ENCODE measurements at regions not wholly inside any gene's neighbourhood (a gene's known extent, or its start where the extent isn't known, plus 50 kb on each side); places are given as distances from the start of the nearest gene placed in this dataset.

GRCh38 chr9:113721856-113722255 lies 154.3 kb upstream of the ZNF618 start:
- no CpG with 5 or more reads among the region's 1 CpG for WGBS, 2 experiments (ENCODE audit: extremely low coverage in 2 of 2, insufficient read length in 1 of 2)

More at GRCh38 chr9:113721856-113722255, 154.3 kb upstream of the ZNF618 start:
- H4K8ac ChIP-seq (ENCODE audit: low read depth in 2 of 2, low read length in 2 of 2): no peak overlapping the region
- no peak overlapping the region for H2AFZ ChIP-seq (replicated peaks; ENCODE audit: low read length, poor library complexity)
- no peak overlapping the region for H2AK9ac ChIP-seq (replicated peaks; ENCODE audit: low read depth, low read length, poor library complexity)
- no peaks in the 10 kb centered on the region for H3K9me1 ChIP-seq (ENCODE audit: insufficient read depth, low read length)
- ATAC-seq (ENCODE audit: low read depth) (no peak), DNase-seq (no peak)
- no peak overlapping the region for H3K23ac ChIP-seq (ENCODE audit: low read depth, low read length)
- no peak overlapping the region for H2AK5ac ChIP-seq (ENCODE audit: low read depth, low read length)
- no peak overlapping the region for H3K4ac ChIP-seq (ENCODE audit: low read depth, low read length)
- H4K5ac ChIP-seq (ENCODE audit: low read depth, low read length): no peak overlapping the region
- BruUV-seq (replicated peaks): no TSS peak
- H3K27ac ChIP-seq (ENCODE audit: insufficient read depth, low read length): no peak overlapping the region
- in situ Hi-C loops (cut with MboI; ENCODE audit: low sequenced_read_pairs): no loop called here
- no peak overlapping the region for H2BK15ac ChIP-seq (ENCODE audit: low read depth, low read length)
- H4K91ac ChIP-seq (ENCODE audit: insufficient read depth, low read depth, low read length): no peak overlapping the region
- H3K9ac ChIP-seq (ENCODE audit: low read depth, low read length): no peak overlapping the region
- no peaks in the 10 kb centered on the region for H4K20me1 ChIP-seq (ENCODE audit: insufficient read depth, low read length)
- no peaks in the 10 kb centered on the region for H3K36me3 ChIP-seq (ENCODE audit: control insufficient read depth, insufficient read depth, low read length)
- H3K27me3 ChIP-seq (ENCODE audit: control insufficient read depth, insufficient read depth, low read length): peaks cover 19% of the 10 kb centered on the region
- H3K4me3 ChIP-seq (ENCODE audit: insufficient read depth, low read depth, low read length): no peak overlapping the region
- dilution Hi-C loops (cut with HindIII; ENCODE audit: low sequenced_read_pairs, unreplicated experiment): no loop called here
- no peak overlapping the region for H2BK5ac ChIP-seq (ENCODE audit: low read depth, low read length, poor library complexity, severe bottlenecking)
- intact Hi-C loops (cut with micrococcal nuclease): no loop called here
- H3K18ac ChIP-seq (ENCODE audit: low read depth, low read length): no peak overlapping the region
- H3K4me1 ChIP-seq (ENCODE audit: control insufficient read depth, insufficient read depth, low read length): no peaks in the 10 kb centered on the region
- no peak overlapping the region for H2BK20ac ChIP-seq (ENCODE audit: low read depth, low read length)
- H3K4me2 ChIP-seq (ENCODE audit: low read depth, low read length): no peak overlapping the region
- H3K56ac ChIP-seq (ENCODE audit: extremely low read depth, insufficient read depth, low read length): no peak overlapping the region
- H2BK120ac ChIP-seq (ENCODE audit: low read depth, low read length): no peak overlapping the region
- H3K79me1 ChIP-seq (ENCODE audit: low read depth in 1 of 2, low read length in 2 of 2): no peaks in the 10 kb centered on the region
- H3K14ac ChIP-seq (replicated peaks; ENCODE audit: low read depth, low read length): no peak overlapping the region
- no peaks in the 10 kb centered on the region; the same call in 1 of the 2 replicates for H3K9me3 ChIP-seq (ENCODE audit: control insufficient read depth, insufficient read depth, low read length)
- TF ChIP-seq MXI1 (IDR thresholded peaks at IDR 0.05; ENCODE audit: borderline replicate concordance, low read depth, low read length) (no peak), RAD21 (IDR thresholded peaks at IDR 0.05; ENCODE audit: low read length) (no peak), FOS (IDR thresholded peaks at IDR 0.05; ENCODE audit: low read depth, low read length) (no peak), RFX5 (IDR thresholded peaks at IDR 0.05; ENCODE audit: low read depth, low read length) (no peak), MAZ (IDR thresholded peaks at IDR 0.05; ENCODE audit: borderline replicate concordance, low read depth, low read length) (no peak), CTCF (conservative IDR thresholded peaks at IDR 0.05; ENCODE audit: low read depth, low read length) (no peak), CHD1 (IDR thresholded peaks at IDR 0.05; ENCODE audit: low read depth, low read length) (no peak), MAFK (IDR thresholded peaks at IDR 0.05; ENCODE audit: low read depth, low read length) (no peak), USF2 (IDR thresholded peaks at IDR 0.05; ENCODE audit: low read depth, low read length) (no peak), ELK1 (IDR thresholded peaks at IDR 0.05; ENCODE audit: borderline replicate concordance, low read depth, low read length) (no peak), NFE2L2 (IDR thresholded peaks at IDR 0.05; ENCODE audit: low read depth, low read length) (no peak), POLR2A (IDR thresholded peaks at IDR 0.05; ENCODE audit: low read depth, low read length) (no peak), CEBPB (IDR thresholded peaks at IDR 0.05; ENCODE audit: low read depth, low read length) (no peak), BHLHE40 (IDR thresholded peaks at IDR 0.05; ENCODE audit: low read depth, low read length) (no peak), SMC3 (IDR thresholded peaks at IDR 0.05; ENCODE audit: low read depth, low read length) (no peak), RCOR1 (IDR thresholded peaks at IDR 0.05; ENCODE audit: insufficient replicate concordance, low read length) (no peak)
- POLR2A ChIA-PET (ENCODE audit: unreplicated experiment): no interaction called here
- CTCF ChIA-PET: interaction anchor here (0.6 kb wide), 1 partner anchor 363 kb away, joined by 3 read pairs; no protein-coding TSS in a partner anchor

Data from IMR-90 (cell line).